ENCODE measurements at regions not wholly inside any gene's neighbourhood (a gene's known extent, or its start where the extent isn't known, plus 50 kb on each side); places are given as distances from the start of the nearest gene placed in this dataset.

GRCh38 chr5:167050568-167051401 lies 1240.7 kb upstream of the WWC1 start:
- TF ChIP-seq CTCF (optimal IDR thresholded peaks at IDR 0.05 in 1 of 3, IDR thresholded peaks at IDR 0.05 in 1 of 3, conservative IDR thresholded peaks at IDR 0.05 in 1 of 3; ENCODE audit: extremely low read depth in 1 of 3, insufficient read depth in 2 of 3, low read length in 3 of 3) (no peak), EZH2 (IDR thresholded peaks at IDR 0.05; ENCODE audit: low read length) (no peak)

All from keratinocyte (primary cell).